ENCODE measurements at regions not wholly inside any gene's neighbourhood (a gene's known extent, or its start where the extent isn't known, plus 50 kb on each side); places are given as distances from the start of the nearest gene placed in this dataset.

DNA sequence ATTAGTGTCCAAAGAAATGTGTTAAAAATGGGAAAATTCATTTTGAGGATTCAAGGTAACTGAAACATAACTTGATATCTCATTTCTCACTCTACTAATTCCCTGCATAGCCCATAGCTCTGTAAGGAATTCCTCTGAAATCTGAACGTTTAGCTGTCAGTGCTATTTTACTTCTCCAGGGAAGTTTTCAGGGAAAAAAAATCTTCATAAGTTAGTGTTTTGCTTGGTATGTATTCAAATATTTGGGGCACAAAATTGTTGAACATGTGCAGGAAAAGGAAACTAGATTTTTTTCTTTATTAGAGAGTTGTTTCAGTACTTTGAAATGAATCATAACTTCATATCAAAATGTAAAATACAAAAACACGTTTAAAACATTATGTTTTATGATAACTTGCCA lies 891.4 kb downstream of the CENPC start:
- no peak for TF ChIP-seq POU2F2 (IDR thresholded peaks at IDR 0.05; ENCODE audit: low read depth, low read length)
- no peak for TF ChIP-seq POLR2A (IDR thresholded peaks at IDR 0.05; ENCODE audit: low read depth, low read length)
- TF ChIP-seq POLR2AphosphoS5 (IDR thresholded peaks at IDR 0.05; ENCODE audit: low read depth, low read length) = no peak
- TF ChIP-seq SPI1 (IDR thresholded peaks at IDR 0.05; ENCODE audit: low read depth, low read length) = no peak
- no peak for TF ChIP-seq TAF1 (IDR thresholded peaks at IDR 0.05; ENCODE audit: low read depth, low read length)
- no peak for TF ChIP-seq PAX5 (IDR thresholded peaks at IDR 0.05; ENCODE audit: insufficient read depth, low read length, severe bottlenecking)
- no peak for FAIRE-seq

GRCh38 chr4:66649236-66649635 lies 896.1 kb downstream of the CENPC start:
- DNase-seq (ENCODE audit: insufficient read length, low spot score) (no peak), FAIRE-seq (no peak)
- TF ChIP-seq POLR2A (IDR thresholded peaks at IDR 0.05; ENCODE audit: low read depth, low read length) (no peak), SPI1 (IDR thresholded peaks at IDR 0.05; ENCODE audit: low read depth, low read length) (no peak), TAF1 (IDR thresholded peaks at IDR 0.05; ENCODE audit: low read depth, low read length) (no peak), PAX5 (IDR thresholded peaks at IDR 0.05; ENCODE audit: insufficient read depth, low read length, severe bottlenecking) (no peak), POU2F2 (IDR thresholded peaks at IDR 0.05; ENCODE audit: low read depth, low read length) (no peak), POLR2AphosphoS5 (IDR thresholded peaks at IDR 0.05; ENCODE audit: low read depth, low read length) (no peak)

More for the DNA sequence above, 891.4 kb downstream of the CENPC start:
- no peak for DNase-seq (ENCODE audit: insufficient read length, low spot score)

- TF ChIP-seq POU2F2 (IDR thresholded peaks at IDR 0.05; ENCODE audit: low read depth, low read length) = no peak
- TF ChIP-seq POLR2A (IDR thresholded peaks at IDR 0.05; ENCODE audit: low read depth, low read length) = no peak
- no peak for TF ChIP-seq SPI1 (IDR thresholded peaks at IDR 0.05; ENCODE audit: low read depth, low read length)
- TF ChIP-seq TAF1 (IDR thresholded peaks at IDR 0.05; ENCODE audit: low read depth, low read length) = no peak
- no peak for TF ChIP-seq PAX5 (IDR thresholded peaks at IDR 0.05; ENCODE audit: insufficient read depth, low read length, severe bottlenecking)
- TF ChIP-seq POLR2AphosphoS5 (IDR thresholded peaks at IDR 0.05; ENCODE audit: low read depth, low read length) = no peak
- FAIRE-seq (no peak), DNase-seq (ENCODE audit: insufficient read length, low spot score) (no peak)
These were observed 897.4 kb downstream of the CENPC start for GRCh38 chr4:66647926-66648325.

DNA sequence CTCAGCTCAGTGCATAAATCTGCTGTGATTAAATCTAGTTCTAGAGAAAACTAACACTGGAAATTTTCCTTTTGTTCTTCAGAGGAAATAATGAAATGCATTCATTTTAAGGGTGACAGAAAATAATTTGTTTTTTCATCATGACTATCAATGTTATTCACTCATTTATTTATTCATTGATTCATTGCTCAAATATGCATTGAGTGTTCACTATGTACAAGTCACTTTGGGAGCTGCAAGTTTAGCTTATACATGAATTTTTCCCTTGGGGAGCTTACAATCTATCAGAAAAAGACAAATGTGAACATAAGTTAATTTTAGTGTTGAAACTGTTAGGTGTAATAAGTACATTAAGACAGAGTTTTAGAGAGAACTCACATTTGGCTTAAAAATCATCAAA lies 897.8 kb downstream of the CENPC start:
- DNase-seq (ENCODE audit: insufficient read length, low spot score) = no peak
- no peak for FAIRE-seq
- TF ChIP-seq PAX5 (IDR thresholded peaks at IDR 0.05; ENCODE audit: insufficient read depth, low read length, severe bottlenecking) = no peak
- TF ChIP-seq POLR2AphosphoS5 (IDR thresholded peaks at IDR 0.05; ENCODE audit: low read depth, low read length) = no peak
- no peak for TF ChIP-seq POU2F2 (IDR thresholded peaks at IDR 0.05; ENCODE audit: low read depth, low read length)
- TF ChIP-seq TAF1 (IDR thresholded peaks at IDR 0.05; ENCODE audit: low read depth, low read length) = no peak
- no peak for TF ChIP-seq SPI1 (IDR thresholded peaks at IDR 0.05; ENCODE audit: low read depth, low read length)
- TF ChIP-seq POLR2A (IDR thresholded peaks at IDR 0.05; ENCODE audit: low read depth, low read length) = no peak

DNA sequence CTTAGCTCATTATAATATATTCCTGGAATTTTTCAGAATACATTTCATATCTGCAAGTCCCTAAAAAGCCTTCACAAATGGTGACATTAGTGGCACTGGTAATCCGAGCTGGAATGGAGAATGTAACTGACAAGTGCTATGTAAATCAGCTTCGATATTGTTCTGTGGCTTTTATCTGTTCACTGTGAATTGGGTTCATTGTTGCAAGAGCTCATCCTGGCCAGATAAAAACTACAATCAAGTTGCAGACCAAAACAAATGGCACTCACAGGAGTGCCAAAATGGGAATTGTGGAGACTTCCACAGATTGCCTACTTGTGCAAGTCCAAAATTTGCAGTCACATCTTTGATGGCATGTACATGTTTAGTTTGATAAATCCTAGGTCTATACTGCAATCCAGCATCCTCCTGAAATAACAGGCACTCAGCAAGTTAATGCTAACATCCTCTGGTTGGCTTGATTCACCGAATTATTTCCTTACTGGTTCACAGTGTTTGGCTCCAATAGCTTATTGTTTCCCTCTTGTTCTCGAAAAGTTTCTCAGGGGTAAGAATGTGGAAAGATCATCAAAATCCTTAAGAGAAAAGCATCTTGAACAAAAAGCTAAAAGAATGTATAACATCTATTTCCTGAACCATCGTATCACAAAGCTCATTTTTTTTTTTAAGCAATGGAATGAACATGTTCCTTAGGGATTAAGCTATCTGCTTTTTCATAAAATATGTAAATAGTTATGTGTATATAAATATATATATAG lies 904.9 kb downstream of the CENPC start:
- DNase-seq (ENCODE audit: insufficient read length, low spot score) (no peak), FAIRE-seq (no peak)
- no peak for TF ChIP-seq POU2F2 (IDR thresholded peaks at IDR 0.05; ENCODE audit: low read depth, low read length)
- no peak for TF ChIP-seq PAX5 (IDR thresholded peaks at IDR 0.05; ENCODE audit: insufficient read depth, low read length, severe bottlenecking)
- no peak for TF ChIP-seq POLR2A (IDR thresholded peaks at IDR 0.05; ENCODE audit: low read depth, low read length)
- TF ChIP-seq POLR2AphosphoS5 (IDR thresholded peaks at IDR 0.05; ENCODE audit: low read depth, low read length) = no peak
- no peak for TF ChIP-seq TAF1 (IDR thresholded peaks at IDR 0.05; ENCODE audit: low read depth, low read length)
- no peak for TF ChIP-seq SPI1 (IDR thresholded peaks at IDR 0.05; ENCODE audit: low read depth, low read length)

DNA sequence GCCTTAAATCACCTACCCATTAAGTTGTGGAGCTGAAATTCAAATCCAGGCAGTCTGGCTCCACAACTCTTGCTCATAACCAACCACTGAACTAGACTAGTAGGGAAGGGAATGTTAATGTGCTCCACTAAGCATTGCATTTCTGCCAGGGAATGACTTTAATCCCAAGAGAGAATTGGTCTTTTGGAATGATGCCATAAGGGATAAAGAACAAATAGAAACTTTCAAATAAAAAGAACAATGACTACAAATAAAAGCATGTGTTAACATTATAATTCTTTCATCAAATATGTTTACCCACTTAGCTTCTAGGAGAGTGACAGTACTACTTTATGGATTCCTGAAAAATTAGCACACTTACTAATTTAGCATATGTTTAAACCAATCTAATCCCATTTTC lies 905.9 kb downstream of the CENPC start:
- DNase-seq (ENCODE audit: insufficient read length, low spot score) = no peak
- FAIRE-seq = no peak
- TF ChIP-seq SPI1 (IDR thresholded peaks at IDR 0.05; ENCODE audit: low read depth, low read length) = no peak
- TF ChIP-seq POU2F2 (IDR thresholded peaks at IDR 0.05; ENCODE audit: low read depth, low read length) = no peak
- no peak for TF ChIP-seq POLR2A (IDR thresholded peaks at IDR 0.05; ENCODE audit: low read depth, low read length)
- no peak for TF ChIP-seq POLR2AphosphoS5 (IDR thresholded peaks at IDR 0.05; ENCODE audit: low read depth, low read length)
- no peak for TF ChIP-seq PAX5 (IDR thresholded peaks at IDR 0.05; ENCODE audit: insufficient read depth, low read length, severe bottlenecking)
- TF ChIP-seq TAF1 (IDR thresholded peaks at IDR 0.05; ENCODE audit: low read depth, low read length) = no peak

GRCh38 chr4:66636349-66636748 lies 909.0 kb downstream of the CENPC start:
- no peak for FAIRE-seq
- TF ChIP-seq POLR2A (IDR thresholded peaks at IDR 0.05; ENCODE audit: low read depth, low read length) (no peak), SPI1 (IDR thresholded peaks at IDR 0.05; ENCODE audit: low read depth, low read length) (no peak), PAX5 (IDR thresholded peaks at IDR 0.05; ENCODE audit: insufficient read depth, low read length, severe bottlenecking) (no peak), POU2F2 (IDR thresholded peaks at IDR 0.05; ENCODE audit: low read depth, low read length) (no peak), TAF1 (IDR thresholded peaks at IDR 0.05; ENCODE audit: low read depth, low read length) (no peak), POLR2AphosphoS5 (IDR thresholded peaks at IDR 0.05; ENCODE audit: low read depth, low read length) (no peak)

GRCh38 chr4:66633477-66633876 lies 911.8 kb downstream of the CENPC start:
- DNase-seq (ENCODE audit: insufficient read length, low spot score) = no peak
- FAIRE-seq = no peak
- no peak for TF ChIP-seq TAF1 (IDR thresholded peaks at IDR 0.05; ENCODE audit: low read depth, low read length)
- no peak for TF ChIP-seq POLR2AphosphoS5 (IDR thresholded peaks at IDR 0.05; ENCODE audit: low read depth, low read length)
- no peak for TF ChIP-seq POU2F2 (IDR thresholded peaks at IDR 0.05; ENCODE audit: low read depth, low read length)
- TF ChIP-seq PAX5 (IDR thresholded peaks at IDR 0.05; ENCODE audit: insufficient read depth, low read length, severe bottlenecking) = no peak
- no peak for TF ChIP-seq POLR2A (IDR thresholded peaks at IDR 0.05; ENCODE audit: low read depth, low read length)
- no peak for TF ChIP-seq SPI1 (IDR thresholded peaks at IDR 0.05; ENCODE audit: low read depth, low read length)

More at GRCh38 chr4:66636349-66636748, 909.0 kb downstream of the CENPC start:
- DNase-seq (ENCODE audit: insufficient read length, low spot score) = no peak

DNA sequence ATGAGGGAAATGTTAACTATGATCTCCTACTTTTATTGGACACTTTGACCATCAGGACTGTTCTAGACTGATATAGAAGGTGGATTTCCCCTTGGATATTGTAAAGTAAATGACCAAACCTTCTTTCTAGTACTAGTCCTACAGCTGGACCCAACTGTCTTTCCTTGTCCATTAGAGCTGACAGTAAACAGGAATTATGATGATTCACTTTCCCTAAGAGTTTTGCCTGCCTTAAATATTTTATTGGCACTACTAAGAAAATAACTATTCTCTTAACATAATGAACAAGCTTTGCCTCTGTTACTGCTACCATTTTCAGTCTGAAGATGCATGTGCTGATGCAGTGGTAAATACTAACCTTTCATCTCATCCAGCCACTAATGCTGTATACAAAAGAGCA lies 915.4 kb downstream of the CENPC start:
- no peak for FAIRE-seq
- DNase-seq (ENCODE audit: insufficient read length, low spot score) = no peak
- TF ChIP-seq PAX5 (IDR thresholded peaks at IDR 0.05; ENCODE audit: insufficient read depth, low read length, severe bottlenecking) (no peak), TAF1 (IDR thresholded peaks at IDR 0.05; ENCODE audit: low read depth, low read length) (no peak), POLR2AphosphoS5 (IDR thresholded peaks at IDR 0.05; ENCODE audit: low read depth, low read length) (no peak), POLR2A (IDR thresholded peaks at IDR 0.05; ENCODE audit: low read depth, low read length) (no peak), POU2F2 (IDR thresholded peaks at IDR 0.05; ENCODE audit: low read depth, low read length) (no peak), SPI1 (IDR thresholded peaks at IDR 0.05; ENCODE audit: low read depth, low read length) (no peak)
